Smooth muscle cell (in vitro differentiated cells): ENCODE measurements at regions not wholly inside any gene's neighbourhood (a gene's known extent, or its start where the extent isn't known, plus 50 kb on each side); places are given as distances from the start of the nearest gene placed in this dataset.

Experiments
- DNase-seq: peaks from one replicate; lab custom pipeline; 2025; ENCODE audit not compliant: unreplicated experiment; lab: John Stamatoyannopoulos, UW
- H2AFZ ChIP-seq: fragments of 200-600 bp; sonication (generic); 2 replicates; pipeline ENCODE4 v1.6.0; 2016; ENCODE audit warnings: antibody characterized with exemption, low read depth, mild to moderate bottlenecking
- H3F3A ChIP-seq: fragments of 200-600 bp; sonication (generic); 2 replicates; pipeline ENCODE4 v1.6.0; 2017; ENCODE audit warnings: antibody characterized with exemption, low read depth
- H3K27ac ChIP-seq: fragments of 200-600 bp; sonication (generic); 2 replicates; pipeline ENCODE4 v1.5.1; 2016; ENCODE audit warnings: low read depth, mild to moderate bottlenecking
- H3K27me3 ChIP-seq: fragments of 200-600 bp; sonication (generic); 2 replicates; pipeline ENCODE4 v1.6.1; 2016; ENCODE audit warnings: low read depth, mild to moderate bottlenecking
- H3K36me3 ChIP-seq: fragments of 200-600 bp; sonication (generic); 2 replicates; pipeline ENCODE4 v1.5.1; 2016; ENCODE audit warnings: low read depth
- H3K4me1 ChIP-seq: fragments of 200-600 bp; sonication (generic); 2 replicates; pipeline ENCODE4 v1.5.1; 2016; ENCODE audit warnings: low read depth
- H3K4me2 ChIP-seq: fragments of 200-600 bp; sonication (generic); 2 replicates; pipeline ENCODE4 v1.6.0; 2016; ENCODE audit warnings: mild to moderate bottlenecking
- H3K4me3 ChIP-seq: fragments of 200-600 bp; sonication (generic); 2 replicates; pipeline ENCODE4 v1.5.1; 2016; ENCODE audit warnings: mild to moderate bottlenecking
- H3K79me2 ChIP-seq: fragments of 200-600 bp; sonication (generic); 2 replicates; pipeline ENCODE4 v1.6.0; 2016; ENCODE audit warnings: low read depth, mild to moderate bottlenecking
- H3K9ac ChIP-seq: fragments of 200-600 bp; sonication (generic); 2 replicates; pipeline ENCODE4 v1.6.0; 2016; ENCODE audit warnings: low read depth
- H3K9me3 ChIP-seq: fragments of 200-600 bp; sonication (generic); replicated peaks from 2 replicates; pipeline ENCODE4 v1.5.1; 2016; ENCODE audit warnings: low read depth
- H4K20me1 ChIP-seq: fragments of 200-600 bp; sonication (generic); 2 replicates; pipeline ENCODE4 v1.6.0; 2016; ENCODE audit warnings: low read depth
- WGBS: methylation state at CpG from one replicate; pipeline ENCODE4 v1.1.7; 2016; ENCODE audit warnings: low lambda C conversion rate; 5-methylcytosine and 5-hydroxymethylcytosine counted together
- TF ChIP-seq, protein P1 (sequence below): fragments of 200-600 bp; sonication (generic); IDR thresholded peaks from 2 replicates; pipeline ENCODE4 v1.5.1; 2017; ENCODE audit warnings: borderline replicate concordance, mild to moderate bottlenecking, antibody characterized with exemption; ENCODE audit not compliant: insufficient read depth, poor library complexity, severe bottlenecking

DNA sequence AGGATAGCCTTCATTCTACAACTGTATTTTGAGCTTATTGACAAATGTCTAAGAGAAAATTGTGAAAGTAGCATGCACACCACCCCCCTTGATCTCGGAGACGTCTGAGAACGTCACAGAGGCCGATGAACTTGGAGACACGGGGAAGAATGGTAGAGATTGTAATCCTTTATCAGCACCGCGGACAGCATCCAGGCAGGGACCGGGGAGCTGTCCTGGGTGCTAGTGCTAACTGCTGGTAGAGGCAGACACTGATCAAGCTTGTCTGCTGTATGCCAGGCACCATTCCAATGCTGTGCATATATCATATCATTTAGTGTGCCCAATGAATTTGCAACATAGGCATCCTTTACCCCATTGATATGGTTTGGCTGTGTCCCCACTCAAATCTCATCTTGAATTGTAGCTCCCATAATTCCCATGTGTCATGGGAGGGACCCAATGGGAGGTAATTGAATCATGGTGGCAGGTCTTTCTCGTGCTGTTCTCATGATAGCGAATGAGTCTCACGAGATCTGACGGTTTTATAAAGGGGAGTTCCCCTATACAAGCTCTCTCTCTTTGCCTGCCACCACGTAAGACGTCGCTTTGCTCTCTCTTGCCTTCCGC lies 98.8 kb downstream of the LHX2 start:
- Histone ChIP-seq H3K27me3 (peaks cover 5% of the 10 kb centered on the region), H3F3A (no peaks in the 10 kb centered on the region), H2AFZ (no peak overlapping the region), H3K79me2 (no peaks in the 10 kb centered on the region), H3K9me3 (no peaks in the 10 kb centered on the region), H3K9ac (no peak overlapping the region), H3K4me1 (no peaks in the 10 kb centered on the region), H3K36me3 (no peaks in the 10 kb centered on the region), H3K4me2 (no peak overlapping the region), H4K20me1 (no peaks in the 10 kb centered on the region), H3K4me3 (no peak overlapping the region), H3K27ac (no peak overlapping the region)
- WGBS, result 36% methylated on average over 16 of the region's 16 CpGs
- TF ChIP-seq, protein P1, sequence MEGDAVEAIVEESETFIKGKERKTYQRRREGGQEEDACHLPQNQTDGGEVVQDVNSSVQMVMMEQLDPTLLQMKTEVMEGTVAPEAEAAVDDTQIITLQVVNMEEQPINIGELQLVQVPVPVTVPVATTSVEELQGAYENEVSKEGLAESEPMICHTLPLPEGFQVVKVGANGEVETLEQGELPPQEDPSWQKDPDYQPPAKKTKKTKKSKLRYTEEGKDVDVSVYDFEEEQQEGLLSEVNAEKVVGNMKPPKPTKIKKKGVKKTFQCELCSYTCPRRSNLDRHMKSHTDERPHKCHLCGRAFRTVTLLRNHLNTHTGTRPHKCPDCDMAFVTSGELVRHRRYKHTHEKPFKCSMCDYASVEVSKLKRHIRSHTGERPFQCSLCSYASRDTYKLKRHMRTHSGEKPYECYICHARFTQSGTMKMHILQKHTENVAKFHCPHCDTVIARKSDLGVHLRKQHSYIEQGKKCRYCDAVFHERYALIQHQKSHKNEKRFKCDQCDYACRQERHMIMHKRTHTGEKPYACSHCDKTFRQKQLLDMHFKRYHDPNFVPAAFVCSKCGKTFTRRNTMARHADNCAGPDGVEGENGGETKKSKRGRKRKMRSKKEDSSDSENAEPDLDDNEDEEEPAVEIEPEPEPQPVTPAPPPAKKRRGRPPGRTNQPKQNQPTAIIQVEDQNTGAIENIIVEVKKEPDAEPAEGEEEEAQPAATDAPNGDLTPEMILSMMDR, result no peak
- DNase-seq, result peak; percentile 32

DNA sequence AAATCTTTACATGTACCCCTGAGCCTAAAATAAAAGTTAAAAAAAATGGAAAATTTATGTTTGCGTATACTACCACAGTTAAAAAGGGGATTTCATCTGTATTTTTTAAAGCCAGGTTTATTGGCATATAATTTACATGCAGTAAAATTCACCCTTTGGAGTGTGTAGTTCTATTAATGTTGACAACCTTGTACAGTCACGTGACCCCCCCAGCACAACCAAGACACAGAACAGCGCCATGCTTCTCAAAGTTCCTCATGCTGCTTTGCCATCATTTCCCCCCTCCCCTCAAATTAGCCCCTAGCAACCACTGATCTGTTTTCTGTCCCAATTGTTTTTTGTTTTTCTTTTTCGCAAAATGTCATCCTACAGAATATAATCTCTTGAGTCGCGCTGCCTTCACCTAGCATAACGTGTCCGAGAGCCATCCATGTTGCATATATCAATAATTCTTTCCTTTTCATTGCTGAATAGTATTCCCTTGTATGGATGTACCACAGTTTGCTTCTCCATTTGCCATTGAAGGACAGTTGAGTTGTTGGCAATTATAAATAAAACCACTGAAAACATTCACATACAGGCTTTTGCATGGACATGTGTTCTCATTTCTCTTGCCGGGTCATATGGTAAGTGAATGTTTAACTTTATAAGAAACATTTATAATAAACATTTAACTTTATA lies 105.3 kb downstream of the LHX2 start:
- Histone ChIP-seq H3K4me1 (no peaks in the 10 kb centered on the region), H3K9me3 (no peaks in the 10 kb centered on the region), H4K20me1 (no peaks in the 10 kb centered on the region), H3K27ac (no peak overlapping the region), H2AFZ (no peak overlapping the region), H3K9ac (no peak overlapping the region), H3K4me3 (no peak overlapping the region), H3K36me3 (no peaks in the 10 kb centered on the region), H3K27me3 (peaks cover 4% of the 10 kb centered on the region), H3K79me2 (no peaks in the 10 kb centered on the region), H3F3A (no peaks in the 10 kb centered on the region), H3K4me2 (no peak overlapping the region)
- 86% methylated on average over 9 of the region's 9 CpGs for WGBS
- DNase-seq, result no peak
- TF ChIP-seq, protein P1, result no peak

DNA sequence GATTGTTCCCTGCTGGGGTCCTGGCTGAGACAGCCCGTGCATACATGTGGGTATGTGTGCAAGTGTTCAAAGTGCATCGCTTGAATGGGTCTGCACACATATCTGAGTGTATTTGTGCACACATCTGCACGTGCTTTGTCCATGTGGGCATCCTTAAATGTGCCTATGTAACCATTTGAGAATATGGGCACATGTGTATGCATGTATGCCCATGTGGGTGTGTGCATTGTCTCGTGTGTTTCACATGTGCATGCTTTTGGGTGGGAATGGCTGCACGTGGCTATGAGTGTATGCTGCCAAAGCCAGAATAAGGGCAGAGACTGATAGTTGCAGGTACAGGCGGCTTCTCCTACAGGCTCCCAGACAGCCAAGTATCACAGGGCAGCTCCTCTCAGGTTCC lies 107.3 kb downstream of the LHX2 start:
- H3K36me3 ChIP-seq, result no peaks in the 10 kb centered on the region
- no peaks in the 10 kb centered on the region for H3F3A ChIP-seq
- H3K9ac ChIP-seq, result no peak overlapping the region
- no peaks in the 10 kb centered on the region for H4K20me1 ChIP-seq
- DNase-seq, result no peak
- H3K27ac ChIP-seq, result no peak overlapping the region
- H3K4me3 ChIP-seq, result no peak overlapping the region
- no peaks in the 10 kb centered on the region for H3K4me1 ChIP-seq
- TF ChIP-seq, protein P1, result no peak
- no peak overlapping the region for H3K4me2 ChIP-seq
- no peaks in the 10 kb centered on the region for H3K79me2 ChIP-seq
- no peaks in the 10 kb centered on the region for H3K9me3 ChIP-seq
- H2AFZ ChIP-seq, result no peak overlapping the region
- peaks cover 4% of the 10 kb centered on the region for H3K27me3 ChIP-seq
- 78% methylated on average over 6 of the region's 6 CpGs for WGBS

DNA sequence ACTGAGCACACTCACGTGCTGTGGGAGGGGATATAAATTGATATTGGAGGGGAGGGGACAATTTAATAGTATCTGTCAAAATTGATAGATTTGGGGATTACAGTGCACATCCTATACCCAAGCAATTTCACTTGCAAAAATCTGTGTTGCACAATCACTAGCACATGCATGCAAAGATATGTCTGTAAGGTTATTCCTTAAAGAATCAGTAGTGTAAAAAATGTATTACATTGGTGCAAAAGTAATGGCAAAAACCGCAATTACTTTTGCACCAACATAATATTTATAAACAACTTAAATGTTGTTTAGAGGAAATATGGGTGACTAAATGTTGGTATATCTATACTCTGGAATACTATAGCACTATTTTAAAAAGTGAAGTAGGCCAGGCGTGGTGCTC lies 108.7 kb downstream of the LHX2 start:
- DNase-seq, result no peak
- no peaks in the 10 kb centered on the region for H3K79me2 ChIP-seq
- peaks cover 4% of the 10 kb centered on the region for H3K27me3 ChIP-seq
- no peak overlapping the region for H3K27ac ChIP-seq
- 82% methylated on average over 3 of the region's 3 CpGs for WGBS
- no peaks in the 10 kb centered on the region for H3K36me3 ChIP-seq
- H4K20me1 ChIP-seq, result no peaks in the 10 kb centered on the region
- H3F3A ChIP-seq, result no peaks in the 10 kb centered on the region
- H3K9ac ChIP-seq, result no peak overlapping the region
- no peak overlapping the region for H3K4me3 ChIP-seq
- H3K9me3 ChIP-seq, result no peaks in the 10 kb centered on the region
- H2AFZ ChIP-seq, result no peak overlapping the region
- peaks cover 3% of the 10 kb centered on the region for H3K4me1 ChIP-seq
- TF ChIP-seq, protein P1, result no peak
- no peak overlapping the region for H3K4me2 ChIP-seq
